ENCODE measurements at regions not wholly inside any gene's neighbourhood (a gene's known extent, or its start where the extent isn't known, plus 50 kb on each side); places are given as distances from the start of the nearest gene placed in this dataset.
"Not testable (repeated sequence)": the region's sequence is repeated elsewhere in the genome, so short reads cannot be mapped to it uniquely, and the experiment has no call there.

GRCh38 chr9:88898039-88898720, 93.1 kb upstream of the S1PR3 start:
- no peaks in the 10 kb centered on the region for H3K4me1 Mint-ChIP-seq (ENCODE audit: low read depth)
- H3K36me3 Mint-ChIP-seq (ENCODE audit: low read depth), result no peaks in the 10 kb centered on the region
- peaks cover 50% of the 10 kb centered on the region for H3K27me3 Mint-ChIP-seq
- H3K27ac Mint-ChIP-seq, result no peak overlapping the region
- no peak overlapping the region for H3K4me3 Mint-ChIP-seq
- H3K9me3 Mint-ChIP-seq, result no peaks in the 10 kb centered on the region

DNA sequence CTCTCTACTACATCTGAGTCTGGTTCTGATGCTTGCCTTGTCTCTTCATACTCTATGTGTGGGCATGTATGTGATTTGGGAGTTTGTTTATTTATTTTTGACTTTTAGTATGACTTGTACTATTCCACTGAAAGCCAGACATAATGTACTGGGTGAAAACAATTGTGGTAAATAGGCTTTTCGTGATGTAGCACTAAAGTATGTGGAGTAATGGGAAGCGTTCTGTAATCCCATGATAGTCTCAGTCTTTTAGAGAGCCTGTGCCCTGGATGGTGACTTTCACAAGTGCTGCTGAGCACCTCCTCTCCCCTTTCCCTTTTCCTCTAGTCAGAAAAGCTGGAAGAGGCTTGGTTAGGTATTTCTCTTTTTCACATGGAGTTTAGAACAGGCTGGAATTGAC, 85.8 kb upstream of the S1PR3 start:
- Mint-ChIP-seq H3K4me1 (ENCODE audit: low read depth) (no peaks in the 10 kb centered on the region), H3K27me3 (peaks cover 47% of the 10 kb centered on the region), H3K9me3 (peaks cover 9% of the 10 kb centered on the region), H3K27ac (no peak overlapping the region), H3K4me3 (no peak overlapping the region), H3K36me3 (ENCODE audit: low read depth) (no peaks in the 10 kb centered on the region)

DNA sequence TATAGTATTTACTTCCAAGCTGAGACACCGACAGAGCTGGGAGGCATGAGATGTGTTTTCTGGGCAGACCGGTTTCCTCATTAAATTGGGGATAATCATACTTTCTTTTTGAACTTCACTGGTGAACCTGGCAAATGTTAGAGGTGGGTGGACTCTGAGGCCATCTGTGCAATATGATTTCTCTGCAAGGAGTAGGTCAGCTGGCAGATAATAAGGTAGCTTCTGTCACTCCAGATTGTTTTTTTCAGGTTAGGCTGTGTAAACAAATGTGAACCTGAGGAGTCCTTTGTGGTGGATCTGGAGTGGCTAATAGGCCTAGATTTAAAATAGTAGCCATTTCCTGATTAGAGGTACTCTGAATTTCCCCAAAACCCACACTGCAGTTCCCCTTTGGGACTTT, 75.4 kb upstream of the S1PR3 start:
- Mint-ChIP-seq H3K4me3 (no peak overlapping the region), H3K36me3 (ENCODE audit: low read depth) (peaks cover 15% of the 10 kb centered on the region), H3K27me3 (peaks cover 37% of the 10 kb centered on the region), H3K9me3 (peaks cover 8% of the 10 kb centered on the region), H3K27ac (no peak overlapping the region), H3K4me1 (ENCODE audit: low read depth) (peaks cover 14% of the 10 kb centered on the region)

GRCh38 chr9:88916894-88917293, 74.4 kb upstream of the S1PR3 start:
- Mint-ChIP-seq H3K36me3 (ENCODE audit: low read depth) (peaks cover 15% of the 10 kb centered on the region), H3K4me1 (ENCODE audit: low read depth) (peaks cover 24% of the 10 kb centered on the region), H3K27ac (no peak overlapping the region), H3K9me3 (peaks cover 8% of the 10 kb centered on the region), H3K4me3 (no peak overlapping the region), H3K27me3 (peaks cover 37% of the 10 kb centered on the region)

DNA sequence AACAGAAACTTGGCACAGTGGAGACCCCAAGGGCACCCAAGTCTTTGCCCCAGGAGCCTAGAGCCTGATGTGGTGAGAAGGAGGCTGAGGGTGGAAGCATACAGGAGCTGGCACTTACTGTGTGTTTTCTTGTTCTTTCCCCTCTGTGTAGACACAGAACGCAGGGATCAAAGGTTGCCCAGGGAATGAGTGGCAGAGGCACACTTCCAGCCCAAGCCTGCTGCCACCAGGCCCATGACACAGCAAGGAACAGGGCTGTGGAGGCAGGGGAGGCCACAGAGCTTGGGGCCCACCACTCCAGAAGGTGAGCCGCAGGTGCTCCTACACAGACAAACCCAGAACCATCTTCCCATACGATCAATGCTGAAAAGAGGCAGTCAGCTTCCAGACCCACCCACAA, 73.9 kb upstream of the S1PR3 start:
- Mint-ChIP-seq H3K27me3 (peaks cover 35% of the 10 kb centered on the region), H3K4me3 (no peak overlapping the region), H3K27ac (no peak overlapping the region), H3K9me3 (peaks cover 8% of the 10 kb centered on the region), H3K4me1 (ENCODE audit: low read depth) (peaks cover 28% of the 10 kb centered on the region), H3K36me3 (ENCODE audit: low read depth) (peaks cover 15% of the 10 kb centered on the region)

GRCh38 chr9:88918537-88918936, 72.7 kb upstream of the S1PR3 start:
- peaks cover 40% of the 10 kb centered on the region for H3K4me1 Mint-ChIP-seq (ENCODE audit: low read depth)
- H3K36me3 Mint-ChIP-seq (ENCODE audit: low read depth), result peaks cover 15% of the 10 kb centered on the region
- peaks cover 34% of the 10 kb centered on the region for H3K27me3 Mint-ChIP-seq
- not testable (repeated sequence) for H3K4me3 Mint-ChIP-seq, H3K27ac Mint-ChIP-seq, H3K9me3 Mint-ChIP-seq

DNA sequence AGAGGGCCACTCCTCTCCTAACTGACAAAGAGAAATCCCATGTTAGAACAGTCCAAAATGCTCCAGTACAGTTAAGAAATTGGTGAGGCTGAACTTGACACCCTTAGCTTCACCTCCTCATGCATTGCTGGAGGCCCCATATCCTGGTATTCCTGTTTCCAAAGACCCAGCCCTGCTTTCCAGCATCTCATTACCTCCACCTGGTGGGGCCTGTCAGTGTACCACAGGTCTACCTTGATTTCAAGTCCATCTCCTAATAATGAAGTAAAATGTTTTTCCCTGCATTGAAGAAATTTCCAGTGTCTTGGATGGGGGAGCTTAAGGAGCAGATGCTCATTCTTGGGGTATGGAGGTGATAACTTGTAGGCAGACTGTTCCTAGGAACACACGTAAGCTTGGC, 70.6 kb upstream of the S1PR3 start:
- Mint-ChIP-seq H3K27me3 (peaks cover 22% of the 10 kb centered on the region), H3K36me3 (ENCODE audit: low read depth) (peaks cover 15% of the 10 kb centered on the region), H3K4me3 (no peak overlapping the region), H3K4me1 (ENCODE audit: low read depth) (peaks cover 53% of the 10 kb centered on the region), H3K27ac (no peak overlapping the region), H3K9me3 (peaks cover 8% of the 10 kb centered on the region)

- peaks cover 12% of the 10 kb centered on the region for H3K36me3 Mint-ChIP-seq (ENCODE audit: low read depth)
- peak overlapping the region; percentile 72 for H3K27ac Mint-ChIP-seq
- peaks cover 19% of the 10 kb centered on the region for H3K27me3 Mint-ChIP-seq
- peak overlapping the region; percentile 50 for H3K4me3 Mint-ChIP-seq
- H3K4me1 Mint-ChIP-seq (ENCODE audit: low read depth), result peaks cover 56% of the 10 kb centered on the region
- H3K9me3 Mint-ChIP-seq, result peaks cover 8% of the 10 kb centered on the region
Measured at GRCh38 chr9:88922091-88922490, 69.2 kb upstream of the S1PR3 start.

DNA sequence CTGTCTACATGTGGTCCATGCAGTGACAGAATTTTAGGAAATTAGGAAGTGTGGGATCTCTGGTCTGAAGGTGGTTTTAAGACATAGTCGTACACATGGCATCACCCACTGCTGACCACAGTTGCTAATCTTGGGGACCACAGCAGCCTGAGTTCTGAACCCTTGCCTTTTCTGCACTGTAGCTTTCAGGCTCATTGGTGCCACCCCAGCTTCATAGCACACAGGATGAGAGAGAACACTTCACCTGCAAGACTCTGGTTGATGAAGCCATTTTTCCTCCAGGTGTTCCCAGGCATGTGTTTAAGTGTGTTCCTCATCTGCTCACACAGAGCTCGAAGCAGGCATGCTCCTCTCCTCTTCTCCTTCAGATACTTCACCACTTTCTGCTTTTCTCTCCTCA, 68.2 kb upstream of the S1PR3 start:
- no peak overlapping the region for H3K27ac Mint-ChIP-seq
- peaks cover 61% of the 10 kb centered on the region for H3K4me1 Mint-ChIP-seq (ENCODE audit: low read depth)
- H3K9me3 Mint-ChIP-seq, result peaks cover 8% of the 10 kb centered on the region
- H3K27me3 Mint-ChIP-seq, result peaks cover 18% of the 10 kb centered on the region
- H3K36me3 Mint-ChIP-seq (ENCODE audit: low read depth), result peaks cover 8% of the 10 kb centered on the region
- peak overlapping the region; percentile 50 for H3K4me3 Mint-ChIP-seq

GRCh38 chr9:88923653-88924288, 67.5 kb upstream of the S1PR3 start:
- Mint-ChIP-seq H3K9me3 (peaks cover 8% of the 10 kb centered on the region), H3K4me1 (ENCODE audit: low read depth) (peaks cover 61% of the 10 kb centered on the region), H3K36me3 (ENCODE audit: low read depth) (peaks cover 8% of the 10 kb centered on the region), H3K27me3 (peaks cover 18% of the 10 kb centered on the region), H3K27ac (no peak overlapping the region), H3K4me3 (peak overlapping the region; percentile 30)

DNA sequence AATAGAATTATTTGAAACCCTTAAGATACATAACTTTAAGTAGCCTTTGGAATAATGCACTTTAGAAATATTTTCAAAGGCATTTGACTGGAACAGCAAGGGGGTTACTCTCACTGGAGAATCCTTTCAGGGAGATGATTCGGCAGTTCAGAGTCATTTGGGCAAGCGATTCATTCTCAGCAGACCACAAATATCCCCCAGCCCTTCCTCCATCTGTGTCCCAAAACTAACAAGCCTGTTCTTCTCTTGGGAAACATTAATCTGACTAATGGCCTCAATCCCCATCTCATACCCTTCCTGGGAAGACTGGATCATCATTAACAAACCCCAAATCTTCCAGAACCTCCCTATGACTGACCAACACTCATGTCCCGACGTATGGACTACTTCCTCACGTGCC, 65.8 kb upstream of the S1PR3 start:
- peaks cover under 1% of the 10 kb centered on the region for H3K9me3 Mint-ChIP-seq
- peaks cover 13% of the 10 kb centered on the region for H3K27me3 Mint-ChIP-seq
- H3K27ac Mint-ChIP-seq, result no peak overlapping the region
- H3K4me1 Mint-ChIP-seq (ENCODE audit: low read depth), result peaks cover 56% of the 10 kb centered on the region
- H3K4me3 Mint-ChIP-seq, result no peak overlapping the region
- no peaks in the 10 kb centered on the region for H3K36me3 Mint-ChIP-seq (ENCODE audit: low read depth)

DNA sequence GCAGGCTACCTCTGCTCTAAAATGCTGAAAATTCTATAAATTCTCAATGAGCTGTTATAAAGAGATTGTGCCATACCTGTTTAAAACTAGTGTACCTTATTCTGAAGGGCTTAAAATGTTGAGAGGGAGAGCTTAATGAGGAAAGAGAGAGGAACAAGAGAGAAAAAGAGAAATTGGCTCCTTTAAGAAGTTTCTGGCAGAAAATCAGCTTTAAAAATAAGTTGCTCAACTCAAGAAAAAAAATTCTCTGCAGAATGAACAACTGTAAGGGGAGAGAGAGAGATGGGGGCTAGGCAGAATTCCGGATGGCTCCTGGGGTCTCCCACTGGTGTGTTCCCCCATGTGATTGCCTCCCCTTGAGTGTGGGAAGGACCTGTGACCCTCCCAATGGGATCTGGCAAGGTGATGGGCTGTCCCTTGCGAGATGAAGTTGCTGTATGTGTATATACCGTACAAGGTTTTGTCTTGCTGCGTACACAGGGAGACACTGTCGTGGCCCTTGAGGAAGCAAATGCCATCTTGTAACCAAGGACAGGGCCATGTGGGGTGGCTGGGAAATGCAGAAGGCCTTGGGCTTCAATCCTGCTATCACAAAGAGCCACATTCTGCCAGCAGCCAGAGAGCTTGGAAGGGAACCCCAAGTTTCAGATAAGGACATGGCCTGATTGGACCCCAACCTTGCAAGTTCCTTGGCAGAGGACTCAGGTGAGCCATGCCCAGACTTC, 64.3 kb upstream of the S1PR3 start:
- Mint-ChIP-seq H3K4me1 (ENCODE audit: low read depth) (peaks cover 42% of the 10 kb centered on the region), H3K36me3 (ENCODE audit: low read depth) (no peaks in the 10 kb centered on the region), H3K4me3 (no peak overlapping the region), H3K27me3 (peaks cover 13% of the 10 kb centered on the region), H3K9me3 (peaks cover 5% of the 10 kb centered on the region), H3K27ac (no peak overlapping the region)

- Mint-ChIP-seq H3K4me1 (ENCODE audit: low read depth) (peaks cover 36% of the 10 kb centered on the region), H3K4me3 (no peak overlapping the region), H3K9me3 (peaks cover 5% of the 10 kb centered on the region), H3K36me3 (ENCODE audit: low read depth) (no peaks in the 10 kb centered on the region), H3K27me3 (peaks cover 16% of the 10 kb centered on the region), H3K27ac (no peak overlapping the region)
Measured at GRCh38 chr9:88927510-88927909, 63.8 kb upstream of the S1PR3 start.

DNA sequence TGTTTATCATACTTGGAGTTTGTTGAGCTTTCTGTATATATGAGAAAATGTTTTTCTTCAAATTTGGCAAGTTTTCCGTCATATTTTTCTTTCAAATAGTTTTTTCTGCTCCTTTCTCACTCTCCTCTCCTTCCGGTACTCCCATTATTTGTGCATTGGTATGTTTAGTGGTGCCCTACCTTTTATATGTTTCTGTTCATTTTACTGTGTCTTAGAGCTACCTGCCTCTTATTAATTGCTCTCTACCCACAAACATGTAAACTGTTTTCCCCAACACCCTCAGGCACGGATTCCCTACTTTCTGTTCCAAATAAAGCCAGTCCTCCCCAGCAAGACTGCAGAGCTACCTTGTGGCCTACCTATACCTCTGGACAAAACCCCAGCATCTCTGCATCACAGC, 60.6 kb upstream of the S1PR3 start:
- H3K9me3 Mint-ChIP-seq, result peaks cover 5% of the 10 kb centered on the region
- H3K36me3 Mint-ChIP-seq (ENCODE audit: low read depth), result no peaks in the 10 kb centered on the region
- peaks cover 13% of the 10 kb centered on the region for H3K4me1 Mint-ChIP-seq (ENCODE audit: low read depth)
- no peak overlapping the region for H3K4me3 Mint-ChIP-seq
- H3K27ac Mint-ChIP-seq, result no peak overlapping the region
- peaks cover 27% of the 10 kb centered on the region for H3K27me3 Mint-ChIP-seq

DNA sequence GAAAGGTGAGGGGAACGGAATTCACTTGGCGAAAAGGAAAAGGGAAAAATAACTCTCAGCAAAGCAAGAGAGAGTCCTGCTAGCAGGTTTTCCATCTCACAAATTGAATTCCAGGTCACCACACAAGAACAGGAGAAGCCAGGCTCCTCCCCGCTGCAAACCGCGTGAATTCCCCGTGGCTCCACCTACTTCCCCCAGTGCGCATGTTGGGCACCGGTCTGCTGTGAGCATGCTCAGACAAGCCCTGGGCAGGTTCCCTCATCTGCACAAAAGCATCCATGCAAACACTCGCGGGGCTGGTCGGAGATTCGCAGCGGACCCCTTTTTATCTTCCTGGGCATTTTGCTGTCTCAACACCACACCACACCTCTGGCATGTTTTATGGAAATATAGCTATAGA, 58.5 kb upstream of the S1PR3 start:
- H3K36me3 Mint-ChIP-seq (ENCODE audit: low read depth), result no peaks in the 10 kb centered on the region
- H3K4me1 Mint-ChIP-seq (ENCODE audit: low read depth), result no peaks in the 10 kb centered on the region
- peaks cover 5% of the 10 kb centered on the region for H3K9me3 Mint-ChIP-seq
- peaks cover 23% of the 10 kb centered on the region for H3K27me3 Mint-ChIP-seq
- no peak overlapping the region for H3K27ac Mint-ChIP-seq
- no peak overlapping the region for H3K4me3 Mint-ChIP-seq

Measured in stimulated activated naive CD8-positive, alpha-beta T cell treated with anti-CD3 and anti-CD28 coated beads, Interleukin-15, Interleukin-2, amounts not matched to agents 100 ng/mL and 50 ng/mL, for 24 hours (primary cell).